ENCODE measurements at regions not wholly inside any gene's neighbourhood (a gene's known extent, or its start where the extent isn't known, plus 50 kb on each side); places are given as distances from the start of the nearest gene placed in this dataset.

GRCh38 chr18:67954594-67954993 lies 438.1 kb upstream of the DSEL start:
- Histone ChIP-seq H3K36me3 (replicated peaks; ENCODE audit: control insufficient read depth, insufficient read depth, low read length) (no peaks in the 10 kb centered on the region), H3K4me3 (ENCODE audit: insufficient read depth, low read depth, low read length) (no peak overlapping the region), H3K27me3 (ENCODE audit: control insufficient read depth, insufficient read depth, low read length) (no peaks in the 10 kb centered on the region; the same call in 1 of the 2 replicates)
- no peak for DNase-seq

- Histone ChIP-seq H3K4me3 (ENCODE audit: insufficient read depth, low read depth, low read length) (no peak overlapping the region), H3K36me3 (replicated peaks; ENCODE audit: control insufficient read depth, insufficient read depth, low read length) (no peaks in the 10 kb centered on the region), H3K27me3 (ENCODE audit: control insufficient read depth, insufficient read depth, low read length) (no peaks in the 10 kb centered on the region; the same call in 1 of the 2 replicates)
- no peak for DNase-seq
These were observed 434.6 kb upstream of the DSEL start for GRCh38 chr18:67951137-67951536.

- no peak for DNase-seq
- no peaks in the 10 kb centered on the region for H3K36me3 ChIP-seq (replicated peaks; ENCODE audit: control insufficient read depth, insufficient read depth, low read length)
- no peaks in the 10 kb centered on the region for H3K27me3 ChIP-seq (ENCODE audit: control insufficient read depth, insufficient read depth, low read length)
- no peak overlapping the region for H3K4me3 ChIP-seq (ENCODE audit: insufficient read depth, low read depth, low read length)
These were observed 422.1 kb upstream of the DSEL start for GRCh38 chr18:67938660-67939059.

DNA sequence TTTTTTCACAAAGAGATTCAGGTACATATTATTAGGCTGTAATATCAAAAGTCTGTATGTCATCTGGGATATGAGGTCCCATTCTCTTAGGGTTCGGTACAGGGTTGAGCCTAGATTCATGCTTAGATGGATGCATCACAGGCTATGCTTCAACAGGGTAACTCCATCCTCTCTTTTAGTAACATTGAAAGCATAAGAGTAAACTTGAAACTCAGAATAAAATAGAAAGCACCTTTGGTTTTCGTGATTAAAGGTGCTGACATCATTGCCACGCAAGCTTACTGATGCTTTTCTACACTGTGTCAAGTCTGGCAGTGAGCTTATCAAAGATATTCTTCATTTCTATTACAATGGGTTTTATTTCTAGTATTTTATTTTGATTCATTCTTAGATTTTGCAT lies 419.1 kb upstream of the DSEL start:
- Histone ChIP-seq H3K4me3 (ENCODE audit: insufficient read depth, low read depth, low read length) (no peak overlapping the region), H3K27me3 (ENCODE audit: control insufficient read depth, insufficient read depth, low read length) (no peaks in the 10 kb centered on the region), H3K36me3 (replicated peaks; ENCODE audit: control insufficient read depth, insufficient read depth, low read length) (no peaks in the 10 kb centered on the region)
- no peak for DNase-seq

- Histone ChIP-seq H3K36me3 (replicated peaks; ENCODE audit: control insufficient read depth, insufficient read depth, low read length) (no peaks in the 10 kb centered on the region), H3K27me3 (ENCODE audit: control insufficient read depth, insufficient read depth, low read length) (no peaks in the 10 kb centered on the region), H3K4me3 (ENCODE audit: insufficient read depth, low read depth, low read length) (no peak overlapping the region)
- no peak for DNase-seq
These were observed 416.8 kb upstream of the DSEL start for GRCh38 chr18:67933271-67933670.

- no peak overlapping the region for H3K4me3 ChIP-seq (ENCODE audit: insufficient read depth, low read depth, low read length)
- H3K27me3 ChIP-seq (ENCODE audit: control insufficient read depth, insufficient read depth, low read length), result no peaks in the 10 kb centered on the region
- DNase-seq, result no peak
- H3K36me3 ChIP-seq (replicated peaks; ENCODE audit: control insufficient read depth, insufficient read depth, low read length), result no peaks in the 10 kb centered on the region
These were observed 415.8 kb upstream of the DSEL start for GRCh38 chr18:67932271-67932670.

GRCh38 chr18:67926929-67927864 lies 410.7 kb upstream of the DSEL start:
- Histone ChIP-seq H3K36me3 (replicated peaks; ENCODE audit: control insufficient read depth, insufficient read depth, low read length) (no peaks in the 10 kb centered on the region), H3K27me3 (ENCODE audit: control insufficient read depth, insufficient read depth, low read length) (no peaks in the 10 kb centered on the region), H3K4me3 (ENCODE audit: insufficient read depth, low read depth, low read length) (no peak overlapping the region)
- no peak for DNase-seq

- no peak overlapping the region for H3K4me3 ChIP-seq (ENCODE audit: insufficient read depth, low read depth, low read length)
- no peaks in the 10 kb centered on the region for H3K36me3 ChIP-seq (replicated peaks; ENCODE audit: control insufficient read depth, insufficient read depth, low read length)
- no peaks in the 10 kb centered on the region for H3K27me3 ChIP-seq (ENCODE audit: control insufficient read depth, insufficient read depth, low read length)
- DNase-seq, result no peak
These were observed 408.1 kb upstream of the DSEL start for GRCh38 chr18:67924656-67925055.

DNA sequence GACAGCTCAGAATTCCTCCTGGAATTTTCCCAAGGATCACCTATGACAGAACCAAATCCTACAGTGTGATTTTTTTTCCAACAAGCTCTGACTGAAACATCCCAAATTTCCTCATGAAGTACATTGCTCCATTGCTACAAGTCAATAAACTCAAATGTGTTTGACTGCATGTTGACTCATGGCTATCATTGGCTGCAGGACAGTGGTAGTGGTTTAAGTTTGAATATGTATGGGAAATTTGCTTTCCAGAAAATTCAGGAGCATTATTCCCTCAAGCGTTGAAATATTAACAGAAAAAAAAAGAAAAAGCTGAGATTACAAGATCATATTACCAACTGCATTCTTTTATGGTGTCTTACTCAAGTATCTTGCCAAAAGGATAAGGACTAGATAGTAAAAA lies 402.8 kb upstream of the DSEL start:
- H3K4me3 ChIP-seq (ENCODE audit: insufficient read depth, low read depth, low read length), result no peak overlapping the region

GRCh38 chr18:67916097-67916496 lies 399.6 kb upstream of the DSEL start:
- Histone ChIP-seq H3K4me3 (ENCODE audit: insufficient read depth, low read depth, low read length) (no peak overlapping the region), H3K36me3 (replicated peaks; ENCODE audit: control insufficient read depth, insufficient read depth, low read length) (no peaks in the 10 kb centered on the region), H3K27me3 (ENCODE audit: control insufficient read depth, insufficient read depth, low read length) (no peaks in the 10 kb centered on the region)
- DNase-seq, result no peak

More for the DNA sequence above, 402.8 kb upstream of the DSEL start:
- no peaks in the 10 kb centered on the region for H3K27me3 ChIP-seq (ENCODE audit: control insufficient read depth, insufficient read depth, low read length)
- H3K36me3 ChIP-seq (replicated peaks; ENCODE audit: control insufficient read depth, insufficient read depth, low read length), result no peaks in the 10 kb centered on the region
- no peak for DNase-seq

DNA sequence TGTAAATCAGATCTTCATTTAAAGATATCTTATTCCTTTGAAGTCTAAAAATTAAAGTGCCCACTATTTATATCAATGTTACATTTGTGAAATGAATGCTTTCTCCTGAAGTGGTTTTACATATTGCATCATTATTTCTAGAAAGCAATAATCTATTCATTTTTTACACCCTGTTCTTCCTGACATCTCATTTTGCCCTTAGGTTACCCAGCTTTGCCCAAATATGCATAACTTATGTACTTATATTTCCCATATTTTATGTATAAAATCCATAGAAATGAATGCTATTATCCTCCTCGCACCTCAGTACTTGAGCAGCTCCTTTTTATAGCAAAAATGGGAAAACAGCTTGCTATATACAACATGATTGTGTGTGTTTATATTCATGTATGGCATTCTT lies 396.5 kb upstream of the DSEL start:
- Histone ChIP-seq H3K27me3 (ENCODE audit: control insufficient read depth, insufficient read depth, low read length) (no peaks in the 10 kb centered on the region), H3K36me3 (replicated peaks; ENCODE audit: control insufficient read depth, insufficient read depth, low read length) (no peaks in the 10 kb centered on the region), H3K4me3 (ENCODE audit: insufficient read depth, low read depth, low read length) (no peak overlapping the region)
- DNase-seq, result no peak

- Histone ChIP-seq H3K27me3 (ENCODE audit: control insufficient read depth, insufficient read depth, low read length) (no peaks in the 10 kb centered on the region), H3K4me3 (ENCODE audit: insufficient read depth, low read depth, low read length) (no peak overlapping the region), H3K36me3 (replicated peaks; ENCODE audit: control insufficient read depth, insufficient read depth, low read length) (no peaks in the 10 kb centered on the region)
- DNase-seq, result no peak
These were observed 385.1 kb upstream of the DSEL start for GRCh38 chr18:67901573-67901972.

DNA sequence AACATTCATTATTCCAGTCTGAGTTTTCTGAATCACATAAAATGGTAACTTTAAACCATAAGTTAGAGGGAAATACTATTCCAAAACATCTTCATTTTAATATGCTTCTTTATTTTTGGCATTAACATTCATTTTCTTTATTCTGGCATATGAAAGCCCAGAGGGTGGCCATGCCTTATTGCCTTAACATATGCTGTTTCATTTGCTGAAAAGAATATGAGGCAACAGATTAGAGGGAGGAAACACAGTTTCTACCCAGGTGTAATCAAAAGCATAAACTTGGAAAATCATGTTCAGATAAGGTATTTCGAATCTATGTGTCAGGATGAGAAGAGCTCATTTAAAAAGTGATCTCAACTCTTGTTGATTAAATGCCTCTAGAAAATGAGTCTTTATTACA lies 379.9 kb upstream of the DSEL start:
- no peak for DNase-seq
- Histone ChIP-seq H3K36me3 (replicated peaks; ENCODE audit: control insufficient read depth, insufficient read depth, low read length) (no peaks in the 10 kb centered on the region), H3K27me3 (ENCODE audit: control insufficient read depth, insufficient read depth, low read length) (no peaks in the 10 kb centered on the region), H3K4me3 (ENCODE audit: insufficient read depth, low read depth, low read length) (no peak overlapping the region)

DNA sequence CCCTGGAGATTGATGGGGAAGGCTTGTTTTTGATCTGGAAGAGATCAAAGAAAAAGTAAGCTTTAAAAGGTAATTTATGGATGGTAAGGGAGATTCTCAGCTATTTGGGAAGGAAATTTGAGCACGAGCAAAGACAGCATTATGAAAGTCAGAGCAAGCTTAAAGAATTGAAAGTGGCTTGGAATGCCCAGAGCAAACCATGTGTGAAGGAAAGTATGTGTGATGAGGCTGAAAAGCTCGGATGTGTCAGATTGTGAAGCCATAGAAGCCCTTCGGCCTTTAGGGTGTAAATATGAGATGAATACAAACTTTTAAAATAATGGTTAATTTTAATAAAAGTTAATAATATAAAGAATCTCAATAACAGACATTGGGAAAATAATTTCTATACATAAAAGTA lies 377.4 kb upstream of the DSEL start:
- H3K36me3 ChIP-seq (replicated peaks; ENCODE audit: control insufficient read depth, insufficient read depth, low read length), result no peaks in the 10 kb centered on the region
- H3K4me3 ChIP-seq (ENCODE audit: insufficient read depth, low read depth, low read length), result no peak overlapping the region
- DNase-seq, result no peak

GRCh38 chr18:67876871-67877270 lies 360.4 kb upstream of the DSEL start:
- Histone ChIP-seq H3K27me3 (ENCODE audit: control insufficient read depth, insufficient read depth, low read length) (no peaks in the 10 kb centered on the region), H3K4me3 (ENCODE audit: insufficient read depth, low read depth, low read length) (no peak overlapping the region), H3K36me3 (replicated peaks; ENCODE audit: control insufficient read depth, insufficient read depth, low read length) (no peaks in the 10 kb centered on the region)
- DNase-seq, result no peak

More for the DNA sequence above, 377.4 kb upstream of the DSEL start:
- no peaks in the 10 kb centered on the region for H3K27me3 ChIP-seq (ENCODE audit: control insufficient read depth, insufficient read depth, low read length)
